HL-60 (cell line): ENCODE measurements at regions not wholly inside any gene's neighbourhood (a gene's known extent, or its start where the extent isn't known, plus 50 kb on each side); places are given as distances from the start of the nearest gene placed in this dataset.

Source experiments
- DNase-seq, 2 experiments: peaks; one replicate each; pipeline ENCODE4 v3.0.0-alpha.2; 2010 to 2020; ENCODE audit warnings: low read depth in 1 of 2, low spot score in 1 of 2
- H3K27ac ChIP-seq: fragments of 250-450 bp; sonication (Bioruptor Pico); replicated peaks from 2 replicates; pipeline ENCODE4 v1.5.1; 2020; ENCODE audit warnings: mild to moderate bottlenecking, moderate library complexity
- H3K27me3 ChIP-seq: fragments of 250-450 bp; sonication (Bioruptor Pico); 2 replicates; pipeline ENCODE4 v1.5.1; 2021; ENCODE audit warnings: mild to moderate bottlenecking, moderate library complexity; ENCODE audit not compliant: insufficient read depth, poor library complexity, severe bottlenecking
- H3K4me3 ChIP-seq: replicated peaks from 2 replicates; pipeline ENCODE4 v1.5.1; 2011; ENCODE audit warnings: mild to moderate bottlenecking, control low read depth, low read length; ENCODE audit not compliant: insufficient read depth
- CTCF ChIP-seq: IDR thresholded peaks from one replicate; pipeline ENCODE4 v1.5.1; 2011; ENCODE audit warnings: low read length, control low read depth, inconsistent platforms; ENCODE audit not compliant: insufficient read depth
- GABPA ChIP-seq: IDR thresholded peaks from 2 replicates; pipeline ENCODE4 v1.6.1; 2012; ENCODE audit warnings: low read depth
- POLR2AphosphoS5 ChIP-seq: IDR thresholded peaks from 2 replicates; pipeline ENCODE4 v1.6.1; 2012; ENCODE audit warnings: low read depth
- SPI1 ChIP-seq: IDR thresholded peaks from 2 replicates; pipeline ENCODE4 v1.6.1; 2012; ENCODE audit warnings: low read depth, mild to moderate bottlenecking, borderline replicate concordance
- TF ChIP-seq, protein P1 (sequence below): IDR thresholded peaks from 2 replicates; pipeline ENCODE4 v1.6.1; 2012; ENCODE audit warnings: low read depth; ENCODE audit not compliant: insufficient replicate concordance

GRCh38 chr2:133940134-133940533 is 313.7 kb upstream of the MGAT5 start:
- DNase-seq, result no peak
- H3K27ac ChIP-seq, result no peak overlapping the region
- TF ChIP-seq, protein P1, sequence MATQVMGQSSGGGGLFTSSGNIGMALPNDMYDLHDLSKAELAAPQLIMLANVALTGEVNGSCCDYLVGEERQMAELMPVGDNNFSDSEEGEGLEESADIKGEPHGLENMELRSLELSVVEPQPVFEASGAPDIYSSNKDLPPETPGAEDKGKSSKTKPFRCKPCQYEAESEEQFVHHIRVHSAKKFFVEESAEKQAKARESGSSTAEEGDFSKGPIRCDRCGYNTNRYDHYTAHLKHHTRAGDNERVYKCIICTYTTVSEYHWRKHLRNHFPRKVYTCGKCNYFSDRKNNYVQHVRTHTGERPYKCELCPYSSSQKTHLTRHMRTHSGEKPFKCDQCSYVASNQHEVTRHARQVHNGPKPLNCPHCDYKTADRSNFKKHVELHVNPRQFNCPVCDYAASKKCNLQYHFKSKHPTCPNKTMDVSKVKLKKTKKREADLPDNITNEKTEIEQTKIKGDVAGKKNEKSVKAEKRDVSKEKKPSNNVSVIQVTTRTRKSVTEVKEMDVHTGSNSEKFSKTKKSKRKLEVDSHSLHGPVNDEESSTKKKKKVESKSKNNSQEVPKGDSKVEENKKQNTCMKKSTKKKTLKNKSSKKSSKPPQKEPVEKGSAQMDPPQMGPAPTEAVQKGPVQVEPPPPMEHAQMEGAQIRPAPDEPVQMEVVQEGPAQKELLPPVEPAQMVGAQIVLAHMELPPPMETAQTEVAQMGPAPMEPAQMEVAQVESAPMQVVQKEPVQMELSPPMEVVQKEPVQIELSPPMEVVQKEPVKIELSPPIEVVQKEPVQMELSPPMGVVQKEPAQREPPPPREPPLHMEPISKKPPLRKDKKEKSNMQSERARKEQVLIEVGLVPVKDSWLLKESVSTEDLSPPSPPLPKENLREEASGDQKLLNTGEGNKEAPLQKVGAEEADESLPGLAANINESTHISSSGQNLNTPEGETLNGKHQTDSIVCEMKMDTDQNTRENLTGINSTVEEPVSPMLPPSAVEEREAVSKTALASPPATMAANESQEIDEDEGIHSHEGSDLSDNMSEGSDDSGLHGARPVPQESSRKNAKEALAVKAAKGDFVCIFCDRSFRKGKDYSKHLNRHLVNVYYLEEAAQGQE, result no peak
- no peak for TF ChIP-seq SPI1
- TF ChIP-seq GABPA, result no peak
- no peak for TF ChIP-seq POLR2AphosphoS5
- no peak for TF ChIP-seq CTCF
- H3K27me3 ChIP-seq, result no peaks in the 10 kb centered on the region
- no peak overlapping the region for H3K4me3 ChIP-seq

- TF ChIP-seq, protein P1, result no peak
- TF ChIP-seq POLR2AphosphoS5, result no peak
- no peak for TF ChIP-seq CTCF
- TF ChIP-seq GABPA, result no peak
- TF ChIP-seq SPI1, result no peak
- no peak overlapping the region for H3K27ac ChIP-seq
- no peak for DNase-seq
- H3K4me3 ChIP-seq, result no peak overlapping the region
- no peaks in the 10 kb centered on the region for H3K27me3 ChIP-seq
Measured at GRCh38 chr2:133941666-133942065, 312.2 kb upstream of the MGAT5 start.

DNA sequence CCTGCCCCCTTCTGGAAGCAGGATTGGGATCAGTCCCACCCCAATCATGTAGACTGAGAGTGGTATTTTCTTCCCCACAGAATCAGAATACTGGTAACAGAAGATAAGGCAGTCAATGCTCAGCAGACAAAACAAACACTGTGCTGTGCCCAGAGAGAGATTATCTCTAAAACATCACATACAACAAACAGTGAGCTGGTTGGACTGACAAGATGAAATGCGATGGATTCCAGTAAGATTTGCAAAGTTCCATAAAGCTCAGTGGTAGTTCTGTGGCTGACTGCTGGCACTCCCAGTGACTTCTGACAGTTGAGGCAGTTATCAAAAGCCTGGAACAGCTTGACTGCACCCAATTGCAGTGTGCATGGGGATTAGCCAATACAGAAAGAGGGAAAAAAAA is 311.5 kb upstream of the MGAT5 start:
- H3K4me3 ChIP-seq, result no peak overlapping the region
- no peak overlapping the region for H3K27ac ChIP-seq
- no peaks in the 10 kb centered on the region for H3K27me3 ChIP-seq
- TF ChIP-seq CTCF, result no peak
- TF ChIP-seq SPI1, result no peak
- TF ChIP-seq POLR2AphosphoS5, result no peak
- no peak for TF ChIP-seq GABPA
- TF ChIP-seq, protein P1, result no peak
- no peak for DNase-seq
